ENCODE measurements at regions not wholly inside any gene's neighbourhood (a gene's known extent, or its start where the extent isn't known, plus 50 kb on each side); places are given as distances from the start of the nearest gene placed in this dataset.

GRCh38 chr3:87495938-87496337 lies 219.6 kb upstream of the POU1F1 start:
- no peak for TF ChIP-seq CTCF (IDR thresholded peaks at IDR 0.05 in 4 of 5, conservative IDR thresholded peaks at IDR 0.05 in 1 of 5)
- no peak for TF ChIP-seq POLR2A (IDR thresholded peaks at IDR 0.05)

Measured in gastrocnemius medialis (tissue), 4 donors.